Activated CD4-positive, alpha-beta T cell treated with anti-CD3 and anti-CD28 coated beads, Interleukin-2, Interleukin-6, amounts not matched to agents 100 ng/mL and 50 ng/mL, durations not matched to agents 16 hours and 8 hours (primary cell): ENCODE measurements at regions not wholly inside any gene's neighbourhood (a gene's known extent, or its start where the extent isn't known, plus 50 kb on each side); places are given as distances from the start of the nearest gene placed in this dataset.
A peak's percentile ranks its signal among the peaks of the same experiment; 100 is the strongest.

Experiments used
- DNase-seq: peaks from one replicate; pipeline ENCODE4 v3.0.0-alpha.2; 2020

- no peak for DNase-seq
Measured at GRCh38 chr10:83915801-83916200, 223.5 kb upstream of the GHITM start.

DNA sequence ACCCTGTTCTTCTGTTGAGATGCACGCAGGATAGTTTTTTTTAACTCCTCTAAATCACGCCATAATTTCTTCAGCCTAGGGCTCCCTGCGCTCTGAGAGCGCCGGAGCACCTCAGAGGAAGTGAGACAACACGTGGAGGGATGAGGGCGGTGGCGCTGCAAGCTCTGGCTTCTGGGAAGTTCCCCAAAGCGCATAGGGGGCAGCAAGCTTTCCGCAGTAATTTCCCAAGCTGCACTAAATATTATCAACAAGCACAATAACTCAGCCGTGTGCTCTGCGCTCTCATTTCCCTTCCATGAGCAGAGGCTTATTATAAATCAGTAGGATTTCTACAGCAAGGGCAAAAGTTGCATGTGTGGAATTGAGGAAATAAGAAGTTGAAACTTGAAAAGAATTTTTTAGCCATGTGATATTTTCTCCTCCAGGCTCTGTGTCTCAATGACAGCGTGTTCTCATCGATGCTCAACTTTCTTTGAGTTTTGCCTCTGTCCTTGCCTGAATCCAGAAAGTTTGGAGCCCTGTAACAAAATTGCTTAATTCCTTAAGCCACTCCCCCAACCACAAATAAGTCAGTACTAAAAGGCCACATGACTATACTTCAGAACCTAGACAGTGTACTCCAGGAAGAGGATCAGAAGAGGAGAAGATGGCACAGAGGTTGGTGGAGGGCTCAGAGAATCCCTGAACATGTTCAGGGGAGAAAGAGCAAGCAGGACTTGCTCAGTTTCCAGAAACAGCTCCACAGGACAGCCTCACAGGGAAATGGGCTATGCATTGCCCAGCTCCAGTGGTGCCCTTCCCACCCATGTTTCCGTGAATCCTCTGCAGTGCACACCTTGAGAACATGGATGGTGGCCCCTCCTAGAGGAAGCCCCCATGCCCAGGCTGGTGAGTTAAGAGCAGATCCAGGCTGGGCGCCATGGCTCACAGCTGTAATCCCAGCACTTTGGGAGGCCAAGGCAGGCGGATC is 221.5 kb upstream of the GHITM start:
- DNase-seq = peak; percentile 23

- no peak for DNase-seq
Measured at GRCh38 chr10:83919187-83919586, 220.1 kb upstream of the GHITM start.

GRCh38 chr10:83921984-83922860 is 217.1 kb upstream of the GHITM start:
- no peak for DNase-seq

GRCh38 chr10:83925133-83925532 is 214.2 kb upstream of the GHITM start:
- DNase-seq = no peak

DNA sequence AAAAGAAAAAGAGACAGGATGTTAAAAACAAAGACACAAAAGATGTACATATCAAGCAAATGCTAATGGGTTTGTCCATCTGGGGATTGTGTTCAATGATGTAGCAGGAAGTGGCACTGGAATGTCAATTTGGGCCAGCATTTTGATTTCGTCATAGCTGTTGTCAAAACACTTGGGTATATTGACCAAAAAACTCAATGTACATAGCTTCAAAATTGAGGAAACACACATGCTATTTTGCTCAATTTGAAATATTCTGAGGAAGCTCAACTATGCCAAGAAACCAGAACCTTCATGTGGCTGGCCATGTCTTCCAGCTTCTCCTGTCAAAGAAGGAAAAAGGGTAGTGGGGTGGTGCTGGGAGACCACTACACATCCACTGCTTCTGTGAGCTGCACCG is 212.7 kb upstream of the GHITM start:
- no peak for DNase-seq

- DNase-seq = no peak
Measured at GRCh38 chr10:83927166-83927565, 212.1 kb upstream of the GHITM start.

- DNase-seq = no peak
Measured at GRCh38 chr10:83929399-83929798, 209.9 kb upstream of the GHITM start.

DNA sequence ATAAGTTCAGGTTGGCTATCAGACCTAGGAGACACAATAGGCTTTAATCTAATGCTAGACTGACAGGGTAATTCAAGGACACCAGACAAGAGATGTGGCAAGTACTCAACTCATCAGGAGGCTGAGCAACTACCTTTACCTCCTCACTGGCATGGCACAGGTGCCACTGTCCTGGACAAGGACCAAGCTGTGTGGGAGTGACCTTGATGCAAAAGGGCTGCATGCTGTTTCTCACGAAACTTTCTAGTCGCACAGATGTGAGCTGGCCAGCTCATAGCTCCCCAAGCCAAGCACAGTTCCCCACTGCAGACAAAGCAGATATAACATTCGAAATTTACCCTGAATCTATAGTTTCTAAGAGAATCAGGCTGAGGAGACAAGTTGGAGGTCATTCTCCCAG is 207.6 kb upstream of the GHITM start:
- no peak for DNase-seq

DNA sequence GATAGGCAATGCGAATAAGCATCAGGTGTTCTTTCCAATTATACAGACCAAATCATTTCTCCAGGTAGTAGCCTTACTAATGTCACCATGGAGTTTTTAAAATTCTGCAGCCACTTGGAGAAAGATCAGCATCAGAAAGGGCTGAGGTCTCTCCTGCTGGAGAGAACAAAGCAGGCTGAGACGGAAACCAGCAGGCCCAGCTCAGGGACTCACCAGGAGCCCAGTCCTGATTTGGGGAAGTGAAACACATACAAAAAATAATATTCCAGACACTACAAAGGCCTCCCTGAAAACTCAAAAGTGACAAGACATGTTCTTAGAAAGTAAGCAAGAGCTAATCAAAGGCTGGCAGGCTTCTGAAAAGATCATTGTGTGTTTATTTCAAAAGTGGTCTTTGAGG is 207.1 kb upstream of the GHITM start:
- no peak for DNase-seq

DNA sequence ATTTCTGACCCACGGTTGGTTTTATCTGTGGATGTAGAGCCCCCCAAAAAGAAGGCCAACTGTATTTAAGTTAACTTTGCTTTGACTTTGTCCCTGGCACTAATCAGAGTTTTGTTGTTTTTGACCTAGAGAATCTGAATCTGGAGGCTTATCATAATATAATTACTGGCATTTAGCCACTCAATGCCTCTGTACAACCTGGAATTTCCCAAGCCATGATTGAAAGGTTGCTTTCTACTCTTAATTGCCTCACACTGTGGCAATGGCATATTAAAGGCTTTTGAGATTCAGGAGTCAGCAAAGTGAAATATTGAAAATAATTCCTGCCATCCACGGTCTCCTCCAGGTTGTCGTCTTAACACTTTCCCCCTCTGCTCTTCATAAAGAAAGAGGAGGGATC is 205.2 kb upstream of the GHITM start:
- no peak for DNase-seq

- DNase-seq = no peak
Measured at GRCh38 chr10:83934641-83935338, 204.5 kb upstream of the GHITM start.

DNA sequence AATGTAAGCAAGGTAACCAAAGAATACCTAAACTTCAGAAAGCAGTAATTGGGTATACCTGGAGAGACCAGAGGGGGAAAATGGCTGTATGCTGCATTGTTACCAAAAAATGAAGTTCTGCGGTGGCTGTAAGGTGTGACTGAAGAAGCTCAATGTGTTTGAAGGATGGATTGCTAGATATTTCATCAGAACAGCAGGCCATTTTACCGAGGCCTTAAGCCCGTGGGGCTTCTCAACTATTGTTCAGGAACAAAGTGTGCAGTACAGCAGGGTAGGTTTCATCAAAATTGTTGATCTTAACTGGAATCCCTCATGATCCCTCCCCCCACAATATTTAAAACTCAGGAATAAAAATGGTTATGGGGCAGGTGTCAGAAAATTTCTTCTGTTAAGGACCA is 204.0 kb upstream of the GHITM start:
- no peak for DNase-seq

DNA sequence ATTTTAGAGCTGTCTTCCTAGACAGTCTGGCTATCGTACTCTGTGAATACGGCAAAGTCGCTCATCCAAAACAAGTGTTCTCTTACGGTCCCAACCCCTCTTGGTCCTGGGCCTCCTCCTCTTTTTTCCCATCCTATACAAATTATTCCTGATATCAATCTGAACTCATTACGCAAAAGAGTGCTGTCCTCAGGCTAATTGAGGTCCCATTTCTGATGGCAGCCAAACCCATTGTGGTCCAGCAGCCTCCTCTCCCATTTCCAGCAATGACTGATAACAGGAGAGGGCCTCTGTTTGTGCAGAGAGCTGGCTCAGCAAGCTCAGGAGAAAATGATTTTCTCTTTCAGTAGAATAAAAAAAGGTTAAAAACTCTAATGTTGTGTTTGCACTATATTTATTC is 203.4 kb upstream of the GHITM start:
- no peak for DNase-seq

GRCh38 chr10:83937161-83937560 is 202.1 kb upstream of the GHITM start:
- DNase-seq = no peak

DNA sequence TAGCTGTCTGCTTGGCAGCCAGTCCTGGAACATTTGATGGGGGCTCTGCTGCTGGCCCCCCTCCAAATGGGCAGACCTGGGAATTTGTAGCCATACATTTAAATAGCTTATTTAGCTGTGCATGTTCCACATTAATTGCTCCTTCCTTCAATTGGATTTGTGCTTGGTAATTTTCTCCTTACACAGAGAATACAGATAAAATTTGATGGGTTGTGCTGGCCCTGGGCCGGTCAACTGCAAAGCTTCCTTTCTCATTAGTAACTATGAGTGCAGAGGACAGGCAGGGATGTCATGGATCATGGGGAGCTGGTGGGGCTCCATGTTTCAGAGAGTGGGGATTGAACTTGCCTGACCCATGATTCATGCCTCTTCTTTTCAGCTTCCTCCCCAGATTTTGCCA is 201.5 kb upstream of the GHITM start:
- DNase-seq = no peak

- no peak for DNase-seq
Measured at GRCh38 chr10:83941189-83941588, 198.1 kb upstream of the GHITM start.

DNA sequence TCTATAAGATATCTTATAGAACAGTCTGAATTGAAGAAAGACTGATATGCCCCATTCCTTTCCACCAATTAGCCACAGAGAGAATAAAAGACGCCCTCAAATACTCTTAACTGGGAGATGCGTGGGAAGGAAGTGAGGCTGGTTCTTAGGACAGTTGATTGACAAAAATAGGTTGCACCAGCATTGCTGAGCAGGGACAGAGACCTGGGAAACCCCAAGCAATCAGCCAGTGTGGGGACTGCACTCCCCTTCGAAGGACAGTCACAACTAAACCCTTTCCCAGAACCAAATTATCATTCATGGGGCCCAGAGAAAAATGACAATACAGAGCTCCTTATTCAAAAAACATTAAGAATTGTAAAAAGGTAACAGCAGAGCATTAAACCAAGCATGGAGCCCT is 196.9 kb upstream of the GHITM start:
- DNase-seq = no peak

DNA sequence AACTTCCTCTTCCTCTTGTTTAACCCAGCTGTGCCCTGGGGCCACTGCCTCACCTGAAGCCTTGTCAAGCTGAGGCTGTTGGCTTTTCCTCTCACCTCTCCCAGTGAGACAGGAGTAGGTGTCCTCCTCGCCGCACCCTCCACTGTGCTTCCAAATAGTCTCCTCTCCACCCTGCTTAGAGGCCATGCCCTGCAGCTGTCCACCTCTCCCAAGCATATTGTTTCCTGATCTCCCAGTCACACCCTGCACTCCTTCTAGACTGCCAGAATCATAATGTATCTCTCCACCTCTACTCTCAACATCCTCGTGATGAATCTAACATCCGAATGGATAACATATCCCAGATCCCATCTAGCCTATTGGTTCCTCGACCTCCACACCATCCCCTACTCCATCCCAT is 196.3 kb upstream of the GHITM start:
- no peak for DNase-seq

DNA sequence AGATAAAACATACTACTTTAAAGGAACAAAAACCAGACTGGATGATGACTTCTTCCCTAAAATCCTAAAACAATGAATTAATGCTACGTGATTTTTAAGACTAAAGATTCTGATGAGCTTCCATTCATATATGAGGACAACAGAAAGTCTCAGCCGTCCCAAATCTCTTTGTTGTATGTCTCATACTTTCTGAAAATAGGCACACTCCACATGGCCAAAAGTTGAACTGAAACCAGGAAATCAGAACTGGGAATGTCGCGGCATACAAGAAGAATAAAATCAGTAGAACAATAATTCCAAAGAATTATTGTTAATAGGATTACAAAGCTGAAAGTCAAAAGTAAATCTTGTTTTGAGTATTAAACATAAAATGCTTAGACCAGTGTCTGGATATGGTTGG is 195.4 kb upstream of the GHITM start:
- no peak for DNase-seq

- DNase-seq = no peak
Measured at GRCh38 chr10:83945982-83946718, 193.2 kb upstream of the GHITM start.

GRCh38 chr10:83952314-83952713 is 187.0 kb upstream of the GHITM start:
- DNase-seq = no peak

DNA sequence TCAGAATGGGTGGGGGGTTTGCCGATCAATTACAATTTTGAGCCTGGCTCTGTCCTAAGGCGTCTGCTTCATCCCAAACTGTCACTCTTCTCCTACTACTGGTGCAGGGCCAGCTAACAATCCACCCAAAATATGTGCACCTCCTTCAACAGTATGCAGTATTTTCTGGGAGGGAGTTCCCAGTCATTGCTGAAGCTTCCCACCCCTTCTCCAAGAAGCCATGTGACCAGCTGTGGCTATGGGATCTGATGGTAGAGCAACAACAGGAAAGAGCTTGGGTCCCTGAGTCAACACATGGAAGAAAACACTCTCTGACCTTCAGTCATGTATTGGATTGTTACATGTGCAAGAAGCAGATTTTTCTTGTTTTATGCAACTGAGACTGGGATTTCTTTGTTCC is 185.7 kb upstream of the GHITM start:
- DNase-seq = no peak
